Heart left ventricle (tissue), 13 donors: ENCODE measurements at regions not wholly inside any gene's neighbourhood (a gene's known extent, or its start where the extent isn't known, plus 50 kb on each side); places are given as distances from the start of the nearest gene placed in this dataset.

Experiments
- CTCF ChIP-seq, 12 donors: fragments of 200-600 bp; sonication (generic) in 4 of 12; IDR thresholded peaks; one replicate each; pipeline versions ENCODE4 v1.5.0 to v1.8.0; 2018 to 2022; ENCODE audit warnings: antibody characterized with exemption in 12 of 12, mild to moderate bottlenecking in 5 of 12
- POLR2A ChIP-seq, 2 donors: fragments of 450-650 bp; IDR thresholded peaks; one replicate each; pipeline ENCODE4 v1.6.1; 2017; ENCODE audit warnings: antibody characterized with exemption in 2 of 2, mild to moderate bottlenecking in 2 of 2, moderate library complexity in 2 of 2
- donor health status: ischemic (EF 13 %, LVEDD 7.1; RV severe dilation, severe dysfunction).
- donor health status: DM: no; HTN: yes; CAD: no.
- donor health status: DM: no; HTN: no; CAD: no.
- donor health status: ischemic (EF 25% LVEDD 6.9; RV normal size, moderate dysfunction).
- donor health status: ischemic (EF 25% LVEDD 5.7; RV mildly dilated, moderate dysfunction).
- donor health status: ischemic (EF 35%, LVEDD 5.7; RV mildly dilated, moderate dysfunction).
- donor health status: nonischemic (EF 11% LVEDD 7.7; RV severe dilation, severe dysfunction).
- donor health status: DM: yes; HTN: yes; CAD: no.
- donor health status: PGD.
- donor health status: ischemic (EF 29% LVEDD 5.4; RV normal size, mild dysfunction).
- donor health status: nonischemic (EF 23%, LVEDD 6.1; RV moderate dilation, normal function).

GRCh38 chr10:121684276-121684675 is 86.0 kb upstream of the FGFR2 start:
- no peak for TF ChIP-seq CTCF (IDR thresholded peaks at IDR 0.05)
- no peak for TF ChIP-seq POLR2A (IDR thresholded peaks at IDR 0.05)
